ENCODE measurements at regions not wholly inside any gene's neighbourhood (a gene's known extent, or its start where the extent isn't known, plus 50 kb on each side); places are given as distances from the start of the nearest gene placed in this dataset.
"Not testable (repeated sequence)": the region's sequence is repeated elsewhere in the genome, so short reads cannot be mapped to it uniquely, and the experiment has no call there.

- Histone ChIP-seq H3K9me3 (ENCODE audit: control extremely low read depth in 1 of 3, control insufficient read depth in 2 of 3, insufficient read depth in 1 of 3, low read length in 2 of 3) (peaks cover 0 to 19% (median 5%) of the 10 kb centered on the region in 3 donors), H3K79me2 (ENCODE audit: control insufficient read depth, insufficient read depth, low read length) (no peaks in the 10 kb centered on the region), H3K9ac (ENCODE audit: low read length) (no peak overlapping the region), H2AFZ (ENCODE audit: insufficient read depth, low read depth, low read length, poor library complexity, severe bottlenecking) (no peak overlapping the region), H3K27me3 (replicated peaks in 1 of 4; ENCODE audit: control extremely low read depth in 1 of 4, control insufficient read depth in 3 of 4, insufficient read depth in 4 of 4, low read length in 3 of 4) (no peaks in the 10 kb centered on the region), H3K4me2 (replicated peaks; ENCODE audit: low read depth, low read length, poor library complexity, severe bottlenecking) (no peak overlapping the region), H3K36me3 (replicated peaks in 1 of 2; ENCODE audit: control extremely low read depth in 1 of 2, control insufficient read depth in 1 of 2, extremely low read depth in 1 of 2, insufficient read depth in 2 of 2, low read length in 1 of 2) (no peaks in the 10 kb centered on the region), H4K20me1 (ENCODE audit: control insufficient read depth, insufficient read depth, low read length, poor library complexity, severe bottlenecking) (no peaks in the 10 kb centered on the region), H3K27ac (ENCODE audit: low read length in 2 of 2) (no peak overlapping the region), H3K4me3 (ENCODE audit: control extremely low read depth in 1 of 5, extremely low read depth in 1 of 5, insufficient read depth in 1 of 5, low read depth in 2 of 5, low read length in 4 of 5) (no peak overlapping the region), H3K4me1 (ENCODE audit: control insufficient read depth in 2 of 2, insufficient read depth in 2 of 2, low read length in 2 of 2) (no peaks in the 10 kb centered on the region)
- H3K27ac Mint-ChIP-seq: no peak overlapping the region
- CTCF ChIA-PET: no interaction called here
- no peak for ATAC-seq (ENCODE audit: low read depth)
- H3K9me3 Mint-ChIP-seq (ENCODE audit: insufficient read depth): no peaks in the 10 kb centered on the region
- TF ChIP-seq EZH2 (IDR thresholded peaks at IDR 0.05; ENCODE audit: borderline replicate concordance, insufficient read depth, low read depth, low read length, poor library complexity, severe bottlenecking) (no peak), CTCF (IDR thresholded peaks at IDR 0.05) (no peak)
- H3K27me3 Mint-ChIP-seq: no peaks in the 10 kb centered on the region
- H3K4me1 Mint-ChIP-seq: peaks cover 2% of the 10 kb centered on the region
- intact Hi-C loops (cut with micrococcal nuclease): no loop called here
- POLR2A ChIA-PET: no interaction called here
- no peak overlapping the region for H3K4me3 Mint-ChIP-seq
- 96% methylated on average over 9 of the region's 17 CpGs for WGBS (ENCODE audit: insufficient coverage)
- DNase-seq: no peak
Measured at GRCh38 chr5:4027088-4027734, 431.6 kb downstream of the IRX1 start.

- TF ChIP-seq CTCF (IDR thresholded peaks at IDR 0.05): no peak
- no peak for TF ChIP-seq EZH2 (IDR thresholded peaks at IDR 0.05; ENCODE audit: borderline replicate concordance, insufficient read depth, low read depth, low read length, poor library complexity, severe bottlenecking)
- ATAC-seq (ENCODE audit: low read depth): no peak
Measured at GRCh38 chr5:4028384-4028783, 432.8 kb downstream of the IRX1 start.

GRCh38 chr5:4033546-4033945 lies 437.9 kb downstream of the IRX1 start:
- H3K9me3 Mint-ChIP-seq (ENCODE audit: insufficient read depth); H3K4me2 ChIP-seq (replicated peaks; ENCODE audit: low read depth, low read length, poor library complexity, severe bottlenecking); intact Hi-C loops (cut with micrococcal nuclease); H3K36me3 ChIP-seq (replicated peaks in 1 of 2; ENCODE audit: control extremely low read depth in 1 of 2, control insufficient read depth in 1 of 2, extremely low read depth in 1 of 2, insufficient read depth in 2 of 2, low read length in 1 of 2); H2AFZ ChIP-seq (ENCODE audit: insufficient read depth, low read depth, low read length, poor library complexity, severe bottlenecking); H3K4me3 ChIP-seq (ENCODE audit: control extremely low read depth in 1 of 5, extremely low read depth in 1 of 5, insufficient read depth in 1 of 5, low read depth in 2 of 5, low read length in 4 of 5); H3K4me3 Mint-ChIP-seq; DNase-seq; CTCF ChIA-PET; H3K9me3 ChIP-seq (ENCODE audit: control extremely low read depth in 1 of 3, control insufficient read depth in 2 of 3, insufficient read depth in 1 of 3, low read length in 2 of 3); H3K9ac ChIP-seq (ENCODE audit: low read length); ATAC-seq (ENCODE audit: low read depth); POLR2A ChIA-PET; H3K27me3 ChIP-seq (replicated peaks in 1 of 4; ENCODE audit: control extremely low read depth in 1 of 4, control insufficient read depth in 3 of 4, insufficient read depth in 4 of 4, low read length in 3 of 4); H3K4me1 Mint-ChIP-seq; H3K27me3 Mint-ChIP-seq; H3K79me2 ChIP-seq (ENCODE audit: control insufficient read depth, insufficient read depth, low read length); H3K27ac Mint-ChIP-seq; H3K4me1 ChIP-seq (ENCODE audit: control insufficient read depth in 2 of 2, insufficient read depth in 2 of 2, low read length in 2 of 2); H4K20me1 ChIP-seq (ENCODE audit: control insufficient read depth, insufficient read depth, low read length, poor library complexity, severe bottlenecking); H3K27ac ChIP-seq (ENCODE audit: low read length in 2 of 2): not testable (repeated sequence)
- no CpG with 5 or more reads among the region's 1 CpG for WGBS (ENCODE audit: insufficient coverage)

More at GRCh38 chr5:4028384-4028783, 432.8 kb downstream of the IRX1 start:
- Mint-ChIP-seq H3K27ac (no peak overlapping the region), H3K4me1 (no peaks in the 10 kb centered on the region), H3K9me3 (ENCODE audit: insufficient read depth) (no peaks in the 10 kb centered on the region), H3K27me3 (no peaks in the 10 kb centered on the region), H3K4me3 (no peak overlapping the region)
- Histone ChIP-seq H3K27ac (ENCODE audit: low read length in 2 of 2) (no peak overlapping the region), H3K4me2 (replicated peaks; ENCODE audit: low read depth, low read length, poor library complexity, severe bottlenecking) (no peak overlapping the region), H4K20me1 (ENCODE audit: control insufficient read depth, insufficient read depth, low read length, poor library complexity, severe bottlenecking) (no peaks in the 10 kb centered on the region), H3K4me1 (ENCODE audit: control insufficient read depth in 2 of 2, insufficient read depth in 2 of 2, low read length in 2 of 2) (no peaks in the 10 kb centered on the region), H3K36me3 (replicated peaks in 1 of 2; ENCODE audit: control extremely low read depth in 1 of 2, control insufficient read depth in 1 of 2, extremely low read depth in 1 of 2, insufficient read depth in 2 of 2, low read length in 1 of 2) (no peaks in the 10 kb centered on the region), H3K9me3 (ENCODE audit: control extremely low read depth in 1 of 3, control insufficient read depth in 2 of 3, insufficient read depth in 1 of 3, low read length in 2 of 3) (peaks cover 0 to 8% (median 5%) of the 10 kb centered on the region in 3 donors), H3K27me3 (replicated peaks in 1 of 4; ENCODE audit: control extremely low read depth in 1 of 4, control insufficient read depth in 3 of 4, insufficient read depth in 4 of 4, low read length in 3 of 4) (no peaks in the 10 kb centered on the region), H3K4me3 (ENCODE audit: control extremely low read depth in 1 of 5, extremely low read depth in 1 of 5, insufficient read depth in 1 of 5, low read depth in 2 of 5, low read length in 4 of 5) (no peak overlapping the region), H3K79me2 (ENCODE audit: control insufficient read depth, insufficient read depth, low read length) (no peaks in the 10 kb centered on the region), H2AFZ (ENCODE audit: insufficient read depth, low read depth, low read length, poor library complexity, severe bottlenecking) (no peak overlapping the region), H3K9ac (ENCODE audit: low read length) (no peak overlapping the region)
- intact Hi-C loops (cut with micrococcal nuclease): no loop called here
- WGBS (ENCODE audit: insufficient coverage): 80% methylated on average over 1 of the region's 2 CpGs
- ChIA-PET POLR2A (no interaction called here), CTCF (no interaction called here)
- no peak for DNase-seq
